Left ventricle myocardium inferior (tissue), 1 donor: ENCODE measurements at regions not wholly inside any gene's neighbourhood (a gene's known extent, or its start where the extent isn't known, plus 50 kb on each side); places are given as distances from the start of the nearest gene placed in this dataset.

Experiments used
- DNase-seq: peaks from one replicate; pipeline ENCODE4 v3.0.0-alpha.2; 2020
- H3K27ac ChIP-seq: fragments of 200-600 bp; replicated peaks from 2 replicates; pipeline ENCODE4 v1.8.0; 2021
- H3K27me3 ChIP-seq: fragments of 200-600 bp; 2 replicates; pipeline ENCODE4 v1.8.0; 2021; ENCODE audit warnings: low read depth
- H3K36me3 ChIP-seq: fragments of 200-600 bp; 2 replicates; pipeline ENCODE4 v1.8.0; 2021
- H3K4me1 ChIP-seq: fragments of 200-600 bp; 2 replicates; pipeline ENCODE4 v1.8.0; 2021
- H3K4me3 ChIP-seq: fragments of 200-600 bp; 2 replicates; pipeline ENCODE4 v1.8.0; 2021; ENCODE audit warnings: mild to moderate bottlenecking, moderate library complexity
- H3K9me3 ChIP-seq: fragments of 200-600 bp; replicated peaks from 2 replicates; pipeline ENCODE4 v1.8.0; 2021
- intact Hi-C: fragments of 100-400 bp; cut with micrococcal nuclease; formaldehyde crosslinking; loops from one replicate; pipeline ENCODE4 v1.11.0; 2022
- TF ChIP-seq, protein P1 (sequence below): fragments of 200-600 bp; IDR thresholded peaks from 2 replicates; pipeline ENCODE4 v1.8.0; 2021; ENCODE audit warnings: antibody characterized with exemption, mild to moderate bottlenecking, borderline replicate concordance
- donor health status: DM: no; HTN: yes; CAD: no; lungs with severe emphysema.

DNA sequence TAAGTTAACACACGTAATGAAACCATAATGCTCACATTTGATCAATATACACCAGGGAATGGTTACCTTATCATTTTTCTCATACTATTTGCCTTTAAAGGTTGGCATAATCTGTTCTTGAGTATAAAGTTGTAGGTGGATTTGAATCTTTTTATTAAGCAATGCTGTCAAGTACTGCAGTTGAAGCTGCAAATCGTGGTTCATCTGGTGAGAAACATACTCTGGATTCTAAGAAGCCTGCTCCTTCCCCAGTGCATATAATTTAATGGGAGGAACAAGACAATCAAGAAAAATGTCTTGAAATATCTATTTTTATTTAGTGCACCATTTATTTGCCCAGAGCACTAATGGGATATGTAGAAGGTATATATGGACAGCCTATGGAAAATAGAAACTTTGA lies 68.7 kb upstream of the DLX6 start:
- H3K27me3 ChIP-seq, result peaks cover 8% of the 10 kb centered on the region
- H3K4me3 ChIP-seq, result no peak overlapping the region
- intact Hi-C loops, result no loop called here
- H3K27ac ChIP-seq, result no peak overlapping the region
- no peak for DNase-seq
- no peaks in the 10 kb centered on the region for H3K9me3 ChIP-seq
- TF ChIP-seq, protein P1, sequence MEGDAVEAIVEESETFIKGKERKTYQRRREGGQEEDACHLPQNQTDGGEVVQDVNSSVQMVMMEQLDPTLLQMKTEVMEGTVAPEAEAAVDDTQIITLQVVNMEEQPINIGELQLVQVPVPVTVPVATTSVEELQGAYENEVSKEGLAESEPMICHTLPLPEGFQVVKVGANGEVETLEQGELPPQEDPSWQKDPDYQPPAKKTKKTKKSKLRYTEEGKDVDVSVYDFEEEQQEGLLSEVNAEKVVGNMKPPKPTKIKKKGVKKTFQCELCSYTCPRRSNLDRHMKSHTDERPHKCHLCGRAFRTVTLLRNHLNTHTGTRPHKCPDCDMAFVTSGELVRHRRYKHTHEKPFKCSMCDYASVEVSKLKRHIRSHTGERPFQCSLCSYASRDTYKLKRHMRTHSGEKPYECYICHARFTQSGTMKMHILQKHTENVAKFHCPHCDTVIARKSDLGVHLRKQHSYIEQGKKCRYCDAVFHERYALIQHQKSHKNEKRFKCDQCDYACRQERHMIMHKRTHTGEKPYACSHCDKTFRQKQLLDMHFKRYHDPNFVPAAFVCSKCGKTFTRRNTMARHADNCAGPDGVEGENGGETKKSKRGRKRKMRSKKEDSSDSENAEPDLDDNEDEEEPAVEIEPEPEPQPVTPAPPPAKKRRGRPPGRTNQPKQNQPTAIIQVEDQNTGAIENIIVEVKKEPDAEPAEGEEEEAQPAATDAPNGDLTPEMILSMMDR, result no peak
- H3K4me1 ChIP-seq, result no peaks in the 10 kb centered on the region
- no peaks in the 10 kb centered on the region for H3K36me3 ChIP-seq

DNA sequence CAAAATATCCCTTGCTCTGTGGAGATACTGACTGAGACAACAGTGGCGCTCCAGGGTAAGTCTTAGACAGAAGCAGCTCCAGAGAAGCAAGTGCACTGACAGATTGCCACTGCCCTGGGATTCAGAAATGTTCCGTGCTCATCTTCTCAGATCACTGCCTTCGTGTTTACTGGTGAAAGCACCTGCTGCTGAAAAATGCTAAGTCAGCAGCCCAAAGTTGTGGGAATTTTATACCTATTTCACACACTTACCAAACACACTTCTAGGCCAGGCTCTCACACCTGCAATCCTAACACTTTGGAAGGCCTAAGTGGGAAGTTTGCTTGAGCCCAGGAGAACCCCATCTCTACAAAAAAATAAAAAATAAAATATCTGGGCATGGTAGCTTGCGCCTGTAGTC lies 63.2 kb upstream of the DLX6 start:
- no peaks in the 10 kb centered on the region for H3K4me1 ChIP-seq
- H3K36me3 ChIP-seq, result no peaks in the 10 kb centered on the region
- intact Hi-C loops, result no loop called here
- no peak overlapping the region for H3K4me3 ChIP-seq
- H3K27me3 ChIP-seq, result peaks cover 9% of the 10 kb centered on the region
- TF ChIP-seq, protein P1, result no peak
- H3K9me3 ChIP-seq, result no peaks in the 10 kb centered on the region
- DNase-seq, result no peak
- H3K27ac ChIP-seq, result no peak overlapping the region

DNA sequence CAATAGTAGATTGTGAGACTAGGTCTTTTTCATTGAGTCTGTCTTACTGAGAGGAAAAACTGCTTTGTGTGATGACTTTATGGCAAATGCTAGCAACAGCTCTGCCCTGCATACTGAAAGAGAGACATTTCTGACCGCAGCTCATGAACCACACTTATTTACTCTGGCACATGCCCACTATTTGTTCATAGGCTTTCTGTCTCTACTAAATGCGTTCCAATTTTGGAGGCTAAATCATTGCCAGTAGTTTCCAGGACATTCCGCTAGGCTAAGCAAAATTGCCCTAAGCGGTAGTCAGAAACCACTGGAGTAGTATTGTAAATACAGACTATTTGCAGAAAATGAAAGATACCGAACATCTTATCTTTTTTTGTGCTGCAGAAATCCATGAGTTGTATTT lies 55.6 kb upstream of the DLX6 start:
- no peaks in the 10 kb centered on the region for H3K36me3 ChIP-seq
- H3K9me3 ChIP-seq, result no peaks in the 10 kb centered on the region
- H3K4me1 ChIP-seq, result no peaks in the 10 kb centered on the region
- TF ChIP-seq, protein P1, result no peak
- no peak for DNase-seq
- no peak overlapping the region for H3K4me3 ChIP-seq
- intact Hi-C loops, result no loop called here
- no peak overlapping the region for H3K27ac ChIP-seq
- H3K27me3 ChIP-seq, result peaks cover 24% of the 10 kb centered on the region

DNA sequence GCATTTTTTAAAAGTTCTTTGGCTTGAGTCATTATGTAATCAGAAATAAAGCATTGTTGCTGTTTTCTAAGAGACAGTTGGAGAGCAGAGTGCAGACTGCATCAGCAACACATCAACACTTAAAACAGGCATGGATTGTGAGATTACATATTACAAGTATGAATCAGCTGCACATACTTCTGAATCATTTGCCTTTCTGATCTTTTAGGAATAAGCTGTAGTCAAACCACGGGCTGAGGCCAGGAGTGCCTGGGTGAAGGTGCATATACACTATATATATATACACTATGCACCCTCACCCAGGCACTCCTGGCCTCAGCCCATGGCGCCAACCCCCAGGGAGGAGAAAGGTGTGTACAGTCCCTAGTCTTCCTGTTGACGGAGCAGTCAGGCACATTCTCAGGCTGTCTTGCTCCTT lies 52.4 kb upstream of the DLX6 start:
- intact Hi-C loops, result no loop called here
- Histone ChIP-seq H3K9me3 (no peaks in the 10 kb centered on the region), H3K27ac (no peak overlapping the region), H3K36me3 (no peaks in the 10 kb centered on the region), H3K4me3 (no peak overlapping the region), H3K4me1 (no peaks in the 10 kb centered on the region), H3K27me3 (peaks cover 41% of the 10 kb centered on the region)
- TF ChIP-seq, protein P1, result no peak
- DNase-seq, result no peak

DNA sequence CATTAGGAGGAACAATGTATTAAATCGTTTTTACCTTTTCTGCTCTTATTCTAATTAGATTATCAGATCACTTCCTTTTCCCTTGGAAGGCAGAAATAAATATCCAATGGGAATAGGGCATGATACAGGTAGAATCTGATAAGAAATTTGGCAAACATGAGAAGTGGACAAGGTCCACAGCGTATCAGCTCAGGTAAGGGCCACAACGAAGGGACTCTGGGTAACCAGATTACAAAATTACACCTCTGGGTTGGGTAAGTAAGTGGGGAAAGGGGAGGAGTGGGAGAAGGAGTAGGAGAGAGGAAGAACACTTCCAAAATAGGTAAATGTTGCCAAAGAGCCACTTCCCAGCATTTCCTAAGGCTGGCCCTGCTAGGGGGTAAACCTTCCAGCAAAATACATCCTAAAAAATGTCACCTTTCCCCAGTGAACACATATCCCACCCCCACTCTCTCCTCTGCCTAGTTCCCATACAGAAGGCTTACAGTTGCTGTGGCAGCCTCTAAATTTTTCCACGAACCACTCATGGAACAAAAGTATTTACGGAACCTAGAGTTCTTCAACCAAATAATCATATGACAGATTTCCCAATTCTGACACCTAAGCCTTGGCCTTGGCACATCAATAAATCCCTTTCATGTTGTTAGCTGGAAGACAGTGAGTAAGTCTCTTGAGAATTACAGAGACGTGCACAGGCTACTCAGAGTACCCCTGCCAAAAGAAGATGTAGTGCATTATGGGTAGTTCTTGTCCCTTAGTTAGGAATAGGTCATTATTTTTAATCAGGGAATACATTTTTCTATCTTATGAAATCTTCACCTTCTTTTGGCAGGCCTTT lies 51.5 kb upstream of the DLX6 start:
- intact Hi-C loops, result no loop called here
- Histone ChIP-seq H3K27ac (no peak overlapping the region), H3K4me3 (no peak overlapping the region)

More for the DNA sequence above, 51.5 kb upstream of the DLX6 start:
- Histone ChIP-seq H3K27me3 (peaks cover 45% of the 10 kb centered on the region), H3K36me3 (no peaks in the 10 kb centered on the region), H3K9me3 (no peaks in the 10 kb centered on the region), H3K4me1 (no peaks in the 10 kb centered on the region)
- TF ChIP-seq, protein P1, result no peak
- DNase-seq, result no peak
